ENCODE measurements at regions not wholly inside any gene's neighbourhood (a gene's known extent, or its start where the extent isn't known, plus 50 kb on each side); places are given as distances from the start of the nearest gene placed in this dataset.

- TF ChIP-seq CTCF (conservative IDR thresholded peaks at IDR 0.05) (no peak), ZFX (IDR thresholded peaks at IDR 0.05) (no peak)
These were observed 95.0 kb upstream of the GIMD1 start for GRCh38 chr4:106463622-106464021.
